GM12873 (cell line): ENCODE measurements at regions not wholly inside any gene's neighbourhood (a gene's known extent, or its start where the extent isn't known, plus 50 kb on each side); places are given as distances from the start of the nearest gene placed in this dataset.

ENCODE experiments used
- TF ChIP-seq, protein P1 (sequence below): IDR thresholded peaks from 2 replicates; pipeline ENCODE4 v1.5.1; 2012; ENCODE audit warnings: low read depth, mild to moderate bottlenecking, moderate library complexity, low read length, control low read depth; ENCODE audit not compliant: insufficient read depth; ENCODE audit errors: missing control alignments

DNA sequence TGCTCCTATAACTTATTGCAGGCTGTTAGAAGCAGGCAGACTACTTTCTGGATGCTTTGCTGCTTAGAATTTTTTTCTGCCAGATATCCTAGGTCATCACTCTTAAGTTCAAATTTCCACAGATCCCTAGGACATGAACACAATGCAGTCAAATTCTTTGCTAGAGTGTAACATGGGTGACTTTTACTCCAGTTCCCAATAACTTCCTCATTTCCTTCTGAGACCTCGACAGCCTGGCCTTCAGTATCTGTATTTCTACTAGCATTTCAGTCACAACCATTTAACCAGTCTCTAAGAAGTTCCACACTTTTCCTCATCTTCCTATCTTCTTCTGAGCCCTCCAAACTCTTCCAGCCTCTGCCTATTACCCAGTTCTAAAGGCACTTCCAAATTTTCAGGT, 60.4 kb upstream of the ZBED5 start:
- TF ChIP-seq, protein P1, sequence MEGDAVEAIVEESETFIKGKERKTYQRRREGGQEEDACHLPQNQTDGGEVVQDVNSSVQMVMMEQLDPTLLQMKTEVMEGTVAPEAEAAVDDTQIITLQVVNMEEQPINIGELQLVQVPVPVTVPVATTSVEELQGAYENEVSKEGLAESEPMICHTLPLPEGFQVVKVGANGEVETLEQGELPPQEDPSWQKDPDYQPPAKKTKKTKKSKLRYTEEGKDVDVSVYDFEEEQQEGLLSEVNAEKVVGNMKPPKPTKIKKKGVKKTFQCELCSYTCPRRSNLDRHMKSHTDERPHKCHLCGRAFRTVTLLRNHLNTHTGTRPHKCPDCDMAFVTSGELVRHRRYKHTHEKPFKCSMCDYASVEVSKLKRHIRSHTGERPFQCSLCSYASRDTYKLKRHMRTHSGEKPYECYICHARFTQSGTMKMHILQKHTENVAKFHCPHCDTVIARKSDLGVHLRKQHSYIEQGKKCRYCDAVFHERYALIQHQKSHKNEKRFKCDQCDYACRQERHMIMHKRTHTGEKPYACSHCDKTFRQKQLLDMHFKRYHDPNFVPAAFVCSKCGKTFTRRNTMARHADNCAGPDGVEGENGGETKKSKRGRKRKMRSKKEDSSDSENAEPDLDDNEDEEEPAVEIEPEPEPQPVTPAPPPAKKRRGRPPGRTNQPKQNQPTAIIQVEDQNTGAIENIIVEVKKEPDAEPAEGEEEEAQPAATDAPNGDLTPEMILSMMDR: no peak

DNA sequence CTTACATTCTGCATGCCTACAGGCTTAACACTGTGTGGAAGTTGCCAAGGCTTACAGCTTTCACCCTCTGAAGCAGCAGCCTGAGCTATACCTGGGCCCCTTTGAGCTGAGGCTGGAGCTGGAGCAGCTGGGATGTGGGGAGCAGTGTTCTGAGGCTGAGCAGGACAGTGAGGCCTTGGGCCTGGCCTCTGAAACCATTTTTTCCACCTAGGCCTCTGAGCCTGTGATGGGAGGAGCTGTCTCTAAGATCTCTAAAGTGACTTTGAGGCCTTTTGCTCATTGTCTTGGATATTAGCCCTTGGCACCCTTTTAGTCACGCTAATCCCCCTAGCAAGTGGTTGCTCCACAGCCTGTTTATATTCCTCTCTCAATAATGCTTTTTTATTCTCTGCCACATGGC, 59.9 kb upstream of the ZBED5 start:
- TF ChIP-seq, protein P1: no peak

DNA sequence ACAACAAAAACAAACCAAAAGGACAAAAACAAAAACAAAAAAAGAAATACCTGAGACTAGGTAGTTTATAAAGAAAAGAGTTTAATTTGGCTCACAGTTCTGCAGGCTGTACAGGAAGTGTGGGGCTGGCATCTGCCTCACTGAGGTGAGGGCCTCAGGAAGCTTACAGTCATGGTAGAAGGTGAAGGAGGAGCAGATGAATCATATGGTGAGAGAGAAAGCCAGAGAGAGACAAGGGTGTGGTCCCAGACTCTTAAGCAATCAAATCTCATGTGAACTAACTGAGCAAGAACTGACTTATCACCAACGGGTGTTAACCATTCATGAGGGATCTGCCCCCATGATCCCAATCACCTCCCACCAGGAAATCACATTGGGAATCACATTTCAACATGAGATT, 58.8 kb upstream of the ZBED5 start:
- TF ChIP-seq, protein P1: no peak

DNA sequence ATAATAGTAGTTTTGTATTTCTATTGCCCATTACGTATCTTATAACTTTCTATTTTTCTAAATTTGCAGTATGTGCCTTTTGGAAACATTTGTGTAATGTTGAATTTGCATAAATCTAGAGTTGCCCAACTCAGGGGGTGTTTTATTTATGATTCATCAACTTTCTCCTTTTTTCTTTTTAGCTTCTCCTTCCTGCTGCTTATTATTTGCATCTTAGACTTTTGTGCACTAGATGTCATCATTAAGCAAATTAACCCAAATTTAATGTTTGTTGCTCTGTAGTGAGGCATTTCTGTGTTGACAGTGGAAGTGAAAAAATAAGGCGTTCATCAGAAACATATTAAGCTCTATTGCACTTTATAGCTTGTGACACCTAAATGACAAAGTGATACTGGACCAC, 56.2 kb upstream of the ZBED5 start:
- TF ChIP-seq, protein P1: no peak

DNA sequence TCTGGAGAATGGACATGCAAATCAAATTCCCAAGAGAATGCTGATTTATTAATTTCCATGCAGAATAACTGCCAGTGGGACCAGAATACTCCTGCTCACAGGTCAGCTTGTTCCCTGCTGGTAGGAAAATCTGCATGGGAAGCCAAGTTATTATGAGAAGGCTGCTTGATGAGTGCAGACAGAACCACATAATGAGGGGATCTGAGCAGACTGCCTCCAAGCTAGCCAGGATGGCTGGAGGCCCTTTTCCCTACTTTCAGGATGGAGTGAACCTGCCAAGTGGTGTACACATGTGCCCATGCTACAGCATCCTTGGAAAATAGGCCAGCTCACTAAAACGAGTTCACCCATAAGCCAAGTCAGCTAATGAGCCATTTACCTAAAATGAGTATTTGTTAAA, 55.2 kb upstream of the ZBED5 start:
- TF ChIP-seq, protein P1: no peak

DNA sequence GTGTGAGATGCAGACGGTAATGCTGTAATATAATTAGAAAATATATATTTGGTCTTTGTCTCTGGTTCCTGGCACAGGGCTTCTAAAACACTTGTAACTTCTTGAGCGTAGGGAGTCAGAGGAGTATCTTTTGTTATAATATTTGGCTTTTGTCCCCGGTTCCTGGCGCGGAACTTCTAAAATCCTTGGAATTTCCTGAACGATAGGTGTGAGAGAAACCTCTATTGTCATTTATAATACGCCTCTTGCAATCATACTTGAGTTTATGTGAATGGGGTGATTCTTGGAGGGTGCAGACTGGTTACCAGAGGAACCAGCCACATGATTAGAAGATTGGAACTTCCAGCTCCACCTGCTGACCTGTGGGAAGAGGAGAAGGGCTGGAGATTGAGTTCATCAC, 54.1 kb upstream of the ZBED5 start:
- TF ChIP-seq, protein P1: no peak

DNA sequence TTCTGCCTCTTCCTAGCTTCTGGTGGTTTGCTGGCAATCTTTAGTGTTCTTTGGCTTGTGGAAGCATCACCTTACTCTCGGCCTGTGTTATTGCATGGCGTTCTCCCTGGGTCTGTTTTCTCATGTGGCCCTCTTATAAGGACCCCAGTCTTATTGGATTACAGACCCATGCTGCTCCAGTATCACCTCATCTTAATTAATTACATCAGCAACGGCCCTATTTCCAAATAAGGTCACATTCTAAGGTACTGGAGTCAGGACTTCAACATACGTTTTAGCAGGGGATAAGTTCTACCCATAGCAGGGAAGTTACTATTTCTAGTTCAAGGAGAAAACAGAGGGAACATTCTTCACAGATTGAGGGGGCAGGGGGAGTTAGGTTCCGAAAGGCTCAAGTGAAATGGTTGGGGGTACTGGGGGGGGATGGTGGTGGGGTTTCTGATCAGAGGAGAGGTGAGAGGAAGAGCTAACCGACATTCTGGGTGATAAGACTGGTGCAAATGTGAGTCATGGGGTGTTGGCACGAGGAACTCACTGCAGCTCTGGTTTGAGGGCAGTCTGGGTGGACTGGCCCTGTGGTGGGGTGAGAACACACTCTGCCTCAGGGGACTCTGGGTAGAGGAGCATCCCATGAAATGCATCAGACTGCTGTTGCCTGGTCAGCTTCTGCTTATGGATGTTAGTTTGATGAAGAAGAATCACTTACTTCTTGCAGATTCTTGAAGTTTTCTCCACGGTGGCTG, 51.5 kb upstream of the ZBED5 start:
- TF ChIP-seq, protein P1: no peak
